IMR-90 (cell line): ENCODE measurements at regions not wholly inside any gene's neighbourhood (a gene's known extent, or its start where the extent isn't known, plus 50 kb on each side); places are given as distances from the start of the nearest gene placed in this dataset.

ENCODE experiments used
- ATAC-seq: fragments of 200-7000 bp; cut with Tn5 transposase; 2 replicates; pipeline ENCODE4 v1.9.1; 2020; ENCODE audit warnings: low read depth, mild to moderate bottlenecking, moderate library complexity
- BruUV-seq: library from RNA; stranded (reverse); fragments of 400-500 nt; replicated peaks from 2 replicates; lab custom pipeline; 2021; lab: Mats Ljungman, UMichigan
- CTCF ChIA-PET: fragments of 300-600 bp; formaldehyde crosslinking; extraction: SDS; loops from one replicate; lab custom pipeline; 2021; ENCODE audit warnings: antibody characterized with exemption; lab: Yijun Ruan, JAX
- POLR2A ChIA-PET: fragments of 300-600 bp; sonication (Branson Sonifier 250); formaldehyde crosslinking; loops from one replicate; lab custom pipeline; 2022; ENCODE audit warnings: antibody characterized with exemption; ENCODE audit not compliant: unreplicated experiment; lab: Charles Lee
- DNase-seq: peaks from one replicate; pipeline ENCODE4 v3.0.0; 2013
- H2AFZ ChIP-seq: replicated peaks from 2 replicates; pipeline ENCODE3; 2013; ENCODE audit warnings: low read length, mild to moderate bottlenecking; ENCODE audit not compliant: poor library complexity
- H2AK5ac ChIP-seq: 2 replicates; pipeline ENCODE4 v1.6.1; 2013; ENCODE audit warnings: low read depth, low read length, inconsistent platforms
- H2AK9ac ChIP-seq: replicated peaks from 2 replicates; pipeline ENCODE3; 2013; ENCODE audit warnings: mild to moderate bottlenecking, low read depth, low read length, moderate library complexity; ENCODE audit not compliant: poor library complexity
- H2BK120ac ChIP-seq: 2 replicates; pipeline ENCODE4 v1.6.1; 2013; ENCODE audit warnings: low read depth, low read length, inconsistent platforms
- H2BK15ac ChIP-seq: 3 replicates; pipeline ENCODE4 v1.6.1; 2013; ENCODE audit warnings: low read depth, low read length, inconsistent platforms
- H2BK20ac ChIP-seq: 2 replicates; pipeline ENCODE4 v1.6.1; 2013; ENCODE audit warnings: low read depth, mild to moderate bottlenecking, inconsistent platforms, low read length, moderate library complexity
- H2BK5ac ChIP-seq: 2 replicates; pipeline ENCODE4 v1.6.1; 2013; ENCODE audit warnings: mild to moderate bottlenecking, low read depth, low read length, inconsistent platforms; ENCODE audit not compliant: poor library complexity, severe bottlenecking
- H3K14ac ChIP-seq: replicated peaks from 2 replicates; pipeline ENCODE4 v1.6.1; 2013; ENCODE audit warnings: low read depth, low read length, inconsistent platforms
- H3K18ac ChIP-seq: 2 replicates; pipeline ENCODE4 v1.6.1; 2013; ENCODE audit warnings: low read depth, low read length, control low read depth
- H3K23ac ChIP-seq: 2 replicates; pipeline ENCODE4 v1.6.1; 2013; ENCODE audit warnings: low read depth, low read length, inconsistent platforms
- H3K27ac ChIP-seq: 2 replicates; pipeline ENCODE4 v1.5.1; 2013; ENCODE audit warnings: mild to moderate bottlenecking, control low read depth, low read length; ENCODE audit not compliant: insufficient read depth
- H3K27me3 ChIP-seq: 2 replicates; pipeline ENCODE4 v1.6.1; 2013; ENCODE audit warnings: low read length; ENCODE audit not compliant: control insufficient read depth, insufficient read depth
- H3K36me3 ChIP-seq: 2 replicates; pipeline ENCODE4 v1.6.1; 2013; ENCODE audit warnings: low read length, mixed read lengths; ENCODE audit not compliant: control insufficient read depth, insufficient read depth
- H3K4ac ChIP-seq: 2 replicates; pipeline ENCODE4 v1.6.1; 2013; ENCODE audit warnings: low read depth, low read length, inconsistent platforms
- H3K4me1 ChIP-seq: 2 replicates; pipeline ENCODE4 v1.6.1; 2013; ENCODE audit warnings: low read length, mixed read lengths; ENCODE audit not compliant: control insufficient read depth, insufficient read depth
- H3K4me2 ChIP-seq: 2 replicates; pipeline ENCODE4 v1.6.1; 2013; ENCODE audit warnings: low read depth, mild to moderate bottlenecking, control low read depth, low read length, moderate library complexity
- H3K4me3 ChIP-seq: 2 replicates; pipeline ENCODE4 v1.5.1; 2013; ENCODE audit warnings: low read depth, mild to moderate bottlenecking, control low read depth, low read length, moderate library complexity; ENCODE audit not compliant: insufficient read depth
- H3K56ac ChIP-seq: 2 replicates; pipeline ENCODE4 v1.6.1; 2013; ENCODE audit warnings: low read length, inconsistent platforms; ENCODE audit not compliant: insufficient read depth; ENCODE audit errors: extremely low read depth
- H3K79me1 ChIP-seq, 2 experiments: 2 replicates each; pipeline ENCODE4 v1.6.1; 2013; ENCODE audit warnings: low read length in 2 of 2, inconsistent platforms in 1 of 2, low read depth in 1 of 2
- H3K9ac ChIP-seq: 2 replicates; pipeline ENCODE4 v1.6.1; 2013; ENCODE audit warnings: low read depth, low read length, control low read depth
- H3K9me1 ChIP-seq: 2 replicates; pipeline ENCODE4 v1.6.1; 2013; ENCODE audit warnings: low read length, inconsistent platforms; ENCODE audit not compliant: insufficient read depth
- H3K9me3 ChIP-seq: 2 replicates; pipeline ENCODE4 v1.6.1; 2013; ENCODE audit warnings: low read length; ENCODE audit not compliant: control insufficient read depth, insufficient read depth
- H4K20me1 ChIP-seq: 2 replicates; pipeline ENCODE4 v1.6.1; 2013; ENCODE audit warnings: low read length, inconsistent platforms; ENCODE audit not compliant: insufficient read depth
- H4K5ac ChIP-seq: 2 replicates; pipeline ENCODE4 v1.6.1; 2013; ENCODE audit warnings: mild to moderate bottlenecking, low read depth, low read length, control low read depth
- H4K8ac ChIP-seq, 2 experiments: 2 replicates each; pipeline ENCODE4 v1.6.1; 2013; ENCODE audit warnings: low read depth in 2 of 2, low read length in 2 of 2, control low read depth in 1 of 2, inconsistent platforms in 1 of 2
- H4K91ac ChIP-seq: 2 replicates; pipeline ENCODE4 v1.6.1; 2013; ENCODE audit warnings: low read depth, low read length, inconsistent platforms; ENCODE audit not compliant: insufficient read depth
- BHLHE40 ChIP-seq: fragments of 150-350 bp; IDR thresholded peaks from 2 replicates; pipeline ENCODE4 v1.6.1; 2016; ENCODE audit warnings: mild to moderate bottlenecking, low read depth, low read length
- CEBPB ChIP-seq: IDR thresholded peaks from 2 replicates; pipeline ENCODE4 v1.6.1; 2012; ENCODE audit warnings: low read depth, low read length, improper control_type of control experiment
- CHD1 ChIP-seq: IDR thresholded peaks from 2 replicates; pipeline ENCODE4 v1.6.1; 2012; ENCODE audit warnings: low read depth, low read length, improper control_type of control experiment
- FOS ChIP-seq: fragments of 150-350 bp; IDR thresholded peaks from 2 replicates; pipeline ENCODE4 v1.6.1; 2016; ENCODE audit warnings: low read depth, low read length
- MAFK ChIP-seq: IDR thresholded peaks from 2 replicates; pipeline ENCODE4 v1.6.1; 2012; ENCODE audit warnings: low read depth, low read length, improper control_type of control experiment
- MAZ ChIP-seq: IDR thresholded peaks from 2 replicates; pipeline ENCODE4 v1.6.1; 2012; ENCODE audit warnings: low read depth, mild to moderate bottlenecking, low read length, improper control_type of control experiment, moderate library complexity, borderline replicate concordance
- MXI1 ChIP-seq: IDR thresholded peaks from 2 replicates; pipeline ENCODE4 v1.6.1; 2012; ENCODE audit warnings: low read depth, mild to moderate bottlenecking, low read length, moderate library complexity, borderline replicate concordance
- NFE2L2 ChIP-seq: fragments of 150-350 bp; IDR thresholded peaks from 2 replicates; pipeline ENCODE4 v1.6.1; 2016; ENCODE audit warnings: low read depth, mild to moderate bottlenecking, low read length
- POLR2A ChIP-seq: IDR thresholded peaks from 2 replicates; pipeline ENCODE4 v1.6.1; 2012; ENCODE audit warnings: mild to moderate bottlenecking, low read depth, low read length
- RAD21 ChIP-seq: IDR thresholded peaks from 2 replicates; pipeline ENCODE4 v1.6.1; 2012; ENCODE audit warnings: low read length, improper control_type of control experiment
- RCOR1 ChIP-seq: IDR thresholded peaks from 2 replicates; pipeline ENCODE4 v1.6.1; 2012; ENCODE audit warnings: mild to moderate bottlenecking, low read length, improper control_type of control experiment; ENCODE audit not compliant: insufficient replicate concordance
- RFX5 ChIP-seq: IDR thresholded peaks from 2 replicates; pipeline ENCODE4 v1.8.0; 2012; ENCODE audit warnings: low read depth, mild to moderate bottlenecking, low read length, moderate library complexity
- SMC3 ChIP-seq: fragments of 150-350 bp; IDR thresholded peaks from 2 replicates; pipeline ENCODE4 v1.6.1; 2016; ENCODE audit warnings: low read depth, mild to moderate bottlenecking, antibody characterized with exemption, low read length, moderate library complexity
- WGBS, 2 experiments: methylation state at CpG; one replicate each; pipeline versions ENCODE4 v1.1.5 to v1.1.7; 2013; ENCODE audit warnings: missing lambda C conversion rate in 2 of 2; ENCODE audit not compliant: insufficient read length in 1 of 2; ENCODE audit errors: extremely low coverage in 2 of 2; 5-methylcytosine and 5-hydroxymethylcytosine counted together
- dilution Hi-C: fragments of 300-500 bp; cut with HindIII; formaldehyde crosslinking; loops from one replicate; pipeline ENCODE4 v1.14.3; 2018; ENCODE audit warnings: low sequenced_read_pairs; ENCODE audit not compliant: unreplicated experiment
- in situ Hi-C: fragments of 300-500 bp; cut with MboI; formaldehyde crosslinking; loops from 3 replicates; pipeline ENCODE4 v1.14.3; 2019; ENCODE audit warnings: low sequenced_read_pairs, inconsistent platforms, mixed read lengths
- intact Hi-C: fragments of 100-400 bp; cut with micrococcal nuclease; formaldehyde crosslinking; loops from 2 replicates; pipeline ENCODE4 v1.10.0; 2022
- TF ChIP-seq, protein P1 (sequence below): conservative IDR thresholded peaks from 2 replicates; pipeline ENCODE4 v1.5.1; 2012; ENCODE audit warnings: mild to moderate bottlenecking, low read depth, low read length, improper control_type of control experiment
- TF ChIP-seq, protein P2 (sequence below): fragments of 150-350 bp; IDR thresholded peaks from 2 replicates; pipeline ENCODE4 v1.6.1; 2017; ENCODE audit warnings: mild to moderate bottlenecking, antibody characterized with exemption, low read length, low read depth
- TF ChIP-seq, protein P3 (sequence below): fragments of 150-350 bp; IDR thresholded peaks from 2 replicates; pipeline ENCODE4 v1.6.1; 2016; ENCODE audit warnings: low read depth, mild to moderate bottlenecking, low read length, moderate library complexity, borderline replicate concordance

DNA sequence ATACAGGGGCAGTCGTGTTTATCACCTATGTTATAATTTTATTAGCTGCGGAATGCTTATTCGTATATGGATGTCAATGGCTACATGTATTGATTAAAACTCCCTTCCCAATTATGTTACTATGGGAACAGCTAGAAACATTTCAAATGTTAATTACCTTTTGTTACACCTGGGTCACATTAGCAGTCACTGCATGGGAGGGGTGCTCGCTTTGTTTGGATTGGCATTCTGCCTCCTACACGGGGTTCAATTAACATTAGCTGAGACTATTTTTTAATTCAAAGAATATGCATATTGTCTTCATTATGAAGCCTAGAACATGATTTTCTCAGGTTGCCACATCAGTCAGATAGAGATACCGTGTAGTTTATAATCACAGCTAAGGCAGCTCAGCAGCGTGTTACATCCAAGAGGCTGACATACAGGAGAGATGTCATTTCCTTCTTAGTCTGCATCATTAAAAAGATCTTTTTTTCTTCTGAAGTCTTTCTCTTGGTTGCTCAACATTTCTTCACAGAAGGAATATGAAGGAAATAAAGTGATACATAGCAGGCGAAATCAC is 76.2 kb upstream of the RPS6KA2 start:
- dilution Hi-C loops = no loop called here
- no peak for ATAC-seq
- POLR2A ChIA-PET = no interaction called here

More for the DNA sequence above, 76.2 kb upstream of the RPS6KA2 start:
- no peaks in the 10 kb centered on the region for H3K4me1 ChIP-seq
- no peak overlapping the region for H2AK5ac ChIP-seq
- no peak overlapping the region for H3K23ac ChIP-seq
- no peak overlapping the region for H2AFZ ChIP-seq
- no peak overlapping the region for H4K5ac ChIP-seq
- no peak for DNase-seq
- CTCF ChIA-PET = interaction anchor here (0.6 to 0.9 kb wide), 2 partner anchors 137 to 450 kb away, joined by 3 read pairs; no protein-coding TSS in a partner anchor
- H4K20me1 ChIP-seq = no peaks in the 10 kb centered on the region
- H3K4me3 ChIP-seq = no peak overlapping the region
- H3K4ac ChIP-seq = no peak overlapping the region
- H3K36me3 ChIP-seq = no peaks in the 10 kb centered on the region
- no peak overlapping the region for H4K8ac ChIP-seq
- no peak overlapping the region for H2BK120ac ChIP-seq
- H2BK15ac ChIP-seq = no peak overlapping the region
- H3K9ac ChIP-seq = no peak overlapping the region
- H3K4me2 ChIP-seq = no peak overlapping the region
- H3K27me3 ChIP-seq = peaks cover 36% of the 10 kb centered on the region
- H3K14ac ChIP-seq = no peak overlapping the region
- H2BK20ac ChIP-seq = no peak overlapping the region
- in situ Hi-C loops (no loop called here), intact Hi-C loops (no loop called here)
- no peak overlapping the region for H4K91ac ChIP-seq
- no TSS peak for BruUV-seq
- no peaks in the 10 kb centered on the region for H3K9me1 ChIP-seq
- H3K56ac ChIP-seq = no peak overlapping the region
- no peak overlapping the region for H2AK9ac ChIP-seq
- H3K18ac ChIP-seq = no peak overlapping the region
- no CpG with 5 or more reads among the region's 8 CpGs for WGBS, 2 experiments
- H2BK5ac ChIP-seq = no peak overlapping the region
- H3K9me3 ChIP-seq = no peaks in the 10 kb centered on the region
- TF ChIP-seq NFE2L2 (no peak), CEBPB (no peak), RAD21 (no peak), POLR2A (no peak), RCOR1 (no peak), MAFK (no peak), FOS (no peak), RFX5 (no peak), MXI1 (no peak), CHD1 (no peak), SMC3 (no peak), BHLHE40 (no peak), MAZ (no peak)
- TF ChIP-seq, protein P1, sequence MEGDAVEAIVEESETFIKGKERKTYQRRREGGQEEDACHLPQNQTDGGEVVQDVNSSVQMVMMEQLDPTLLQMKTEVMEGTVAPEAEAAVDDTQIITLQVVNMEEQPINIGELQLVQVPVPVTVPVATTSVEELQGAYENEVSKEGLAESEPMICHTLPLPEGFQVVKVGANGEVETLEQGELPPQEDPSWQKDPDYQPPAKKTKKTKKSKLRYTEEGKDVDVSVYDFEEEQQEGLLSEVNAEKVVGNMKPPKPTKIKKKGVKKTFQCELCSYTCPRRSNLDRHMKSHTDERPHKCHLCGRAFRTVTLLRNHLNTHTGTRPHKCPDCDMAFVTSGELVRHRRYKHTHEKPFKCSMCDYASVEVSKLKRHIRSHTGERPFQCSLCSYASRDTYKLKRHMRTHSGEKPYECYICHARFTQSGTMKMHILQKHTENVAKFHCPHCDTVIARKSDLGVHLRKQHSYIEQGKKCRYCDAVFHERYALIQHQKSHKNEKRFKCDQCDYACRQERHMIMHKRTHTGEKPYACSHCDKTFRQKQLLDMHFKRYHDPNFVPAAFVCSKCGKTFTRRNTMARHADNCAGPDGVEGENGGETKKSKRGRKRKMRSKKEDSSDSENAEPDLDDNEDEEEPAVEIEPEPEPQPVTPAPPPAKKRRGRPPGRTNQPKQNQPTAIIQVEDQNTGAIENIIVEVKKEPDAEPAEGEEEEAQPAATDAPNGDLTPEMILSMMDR = no peak
- TF ChIP-seq, protein P2, sequence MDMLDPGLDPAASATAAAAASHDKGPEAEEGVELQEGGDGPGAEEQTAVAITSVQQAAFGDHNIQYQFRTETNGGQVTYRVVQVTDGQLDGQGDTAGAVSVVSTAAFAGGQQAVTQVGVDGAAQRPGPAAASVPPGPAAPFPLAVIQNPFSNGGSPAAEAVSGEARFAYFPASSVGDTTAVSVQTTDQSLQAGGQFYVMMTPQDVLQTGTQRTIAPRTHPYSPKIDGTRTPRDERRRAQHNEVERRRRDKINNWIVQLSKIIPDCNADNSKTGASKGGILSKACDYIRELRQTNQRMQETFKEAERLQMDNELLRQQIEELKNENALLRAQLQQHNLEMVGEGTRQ = no peak
- TF ChIP-seq, protein P3, sequence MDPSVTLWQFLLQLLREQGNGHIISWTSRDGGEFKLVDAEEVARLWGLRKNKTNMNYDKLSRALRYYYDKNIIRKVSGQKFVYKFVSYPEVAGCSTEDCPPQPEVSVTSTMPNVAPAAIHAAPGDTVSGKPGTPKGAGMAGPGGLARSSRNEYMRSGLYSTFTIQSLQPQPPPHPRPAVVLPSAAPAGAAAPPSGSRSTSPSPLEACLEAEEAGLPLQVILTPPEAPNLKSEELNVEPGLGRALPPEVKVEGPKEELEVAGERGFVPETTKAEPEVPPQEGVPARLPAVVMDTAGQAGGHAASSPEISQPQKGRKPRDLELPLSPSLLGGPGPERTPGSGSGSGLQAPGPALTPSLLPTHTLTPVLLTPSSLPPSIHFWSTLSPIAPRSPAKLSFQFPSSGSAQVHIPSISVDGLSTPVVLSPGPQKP = no peak
- H3K27ac ChIP-seq = no peak overlapping the region
- no peaks in the 10 kb centered on the region for H3K79me1 ChIP-seq
